ENCODE measurements at regions not wholly inside any gene's neighbourhood (a gene's known extent, or its start where the extent isn't known, plus 50 kb on each side); places are given as distances from the start of the nearest gene placed in this dataset.

- no peak for DNase-seq
These were observed 651.8 kb downstream of the C4orf33 start for GRCh38 chr4:129747756-129748155.

- no peak for DNase-seq
These were observed 653.0 kb downstream of the C4orf33 start for GRCh38 chr4:129748991-129749390.

DNA sequence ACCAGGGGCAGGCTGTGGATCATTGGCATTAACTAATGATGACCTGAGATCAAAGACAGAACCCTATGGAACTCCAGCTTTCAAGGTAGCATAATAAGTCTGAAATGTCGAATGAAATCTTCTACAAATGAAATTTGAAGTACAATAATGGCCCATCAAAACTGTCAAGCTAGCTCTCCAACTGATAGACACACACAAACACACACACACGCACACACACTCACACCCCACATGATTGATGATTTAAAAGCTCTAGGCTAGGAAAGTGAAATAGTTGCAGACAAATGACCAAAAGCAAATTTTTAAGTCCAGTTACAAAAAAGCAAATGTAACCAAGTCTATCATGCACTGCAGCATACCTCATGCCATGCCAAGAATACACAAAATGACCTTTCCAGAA, 655.7 kb downstream of the C4orf33 start:
- DNase-seq: no peak

GRCh38 chr4:129783596-129783995, 687.6 kb downstream of the C4orf33 start:
- no peak for DNase-seq

GRCh38 chr4:129788486-129788885, 692.5 kb downstream of the C4orf33 start:
- DNase-seq: peak; percentile 16

GRCh38 chr4:129804461-129804981, 708.6 kb downstream of the C4orf33 start:
- no peak for DNase-seq

DNA sequence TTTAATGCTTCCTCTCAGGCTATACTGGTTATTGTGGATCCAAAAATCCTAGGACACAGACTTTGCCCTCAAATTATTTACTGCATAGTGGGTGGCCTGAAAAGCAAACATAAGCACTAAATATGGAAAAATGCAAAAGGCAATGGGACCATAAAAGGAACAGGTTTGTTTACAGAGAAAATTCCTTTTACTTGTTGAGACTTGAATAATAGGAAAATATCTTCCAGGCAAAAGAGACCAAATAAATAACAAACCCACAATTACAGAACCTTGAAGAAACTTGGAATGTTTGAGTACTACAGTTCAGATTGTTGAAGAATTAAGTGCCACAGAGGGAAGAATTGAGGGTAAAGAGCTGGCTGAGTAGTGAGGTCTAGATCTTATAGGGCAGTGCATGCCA, 711.0 kb downstream of the C4orf33 start:
- no peak for DNase-seq

- DNase-seq: no peak
These were observed 712.3 kb downstream of the C4orf33 start for GRCh38 chr4:129808242-129808641.

DNA sequence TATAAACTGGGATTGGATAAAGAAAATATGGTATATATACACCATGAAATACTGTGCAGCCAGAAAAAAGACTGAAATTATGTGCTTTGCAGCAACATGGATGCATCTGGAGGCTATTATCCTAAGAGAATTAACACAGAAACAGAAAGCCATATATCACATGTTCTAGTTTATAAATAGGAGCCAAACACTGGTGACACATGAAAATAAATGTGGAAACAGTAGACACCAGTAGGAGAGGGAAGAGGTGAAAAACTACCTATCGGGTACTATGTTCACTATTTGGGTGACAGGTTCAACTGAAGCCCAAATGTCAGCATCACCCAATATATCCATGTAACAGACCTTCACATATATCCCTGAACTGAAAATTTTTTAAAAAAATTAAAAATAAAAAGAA, 725.1 kb downstream of the C4orf33 start:
- no peak for DNase-seq

DNA sequence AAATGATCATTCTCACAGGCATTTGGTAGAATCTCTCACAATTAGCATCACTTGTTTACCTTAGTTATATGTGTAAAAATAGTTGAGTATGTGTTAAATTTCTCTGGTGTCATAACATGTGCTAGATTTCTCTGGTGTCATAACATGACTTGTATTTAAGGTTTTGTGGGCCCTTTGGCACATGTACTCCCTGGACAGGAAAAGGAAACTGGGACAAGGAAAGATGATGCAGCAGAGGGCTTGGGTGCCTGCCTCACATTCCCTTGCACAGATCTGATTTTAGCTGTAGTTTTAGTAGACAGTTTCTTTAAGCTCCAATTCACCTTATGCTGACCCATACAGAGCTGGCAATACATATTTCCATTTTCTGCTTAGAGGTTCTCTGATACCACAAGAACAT, 726.0 kb downstream of the C4orf33 start:
- DNase-seq: no peak

DNA sequence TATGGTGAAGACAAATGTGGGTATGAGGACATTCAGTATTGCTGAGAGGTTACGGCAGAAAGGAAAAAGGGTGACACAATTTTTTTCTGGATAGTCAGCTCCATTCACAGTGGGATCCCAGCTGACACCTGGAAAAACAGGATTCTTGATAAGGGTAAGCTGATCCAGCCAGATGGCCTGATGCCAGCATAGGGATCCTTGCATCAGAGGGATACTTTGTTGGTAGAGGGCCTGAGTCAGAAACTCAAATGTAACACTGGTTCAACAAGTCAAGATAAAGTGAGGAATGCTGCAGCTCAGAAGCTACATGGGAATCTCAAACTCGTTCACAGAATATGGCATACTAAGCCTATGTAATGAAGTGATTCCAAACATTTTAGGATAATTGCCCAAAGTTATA, 726.7 kb downstream of the C4orf33 start:
- DNase-seq: peak; percentile 42

DNA sequence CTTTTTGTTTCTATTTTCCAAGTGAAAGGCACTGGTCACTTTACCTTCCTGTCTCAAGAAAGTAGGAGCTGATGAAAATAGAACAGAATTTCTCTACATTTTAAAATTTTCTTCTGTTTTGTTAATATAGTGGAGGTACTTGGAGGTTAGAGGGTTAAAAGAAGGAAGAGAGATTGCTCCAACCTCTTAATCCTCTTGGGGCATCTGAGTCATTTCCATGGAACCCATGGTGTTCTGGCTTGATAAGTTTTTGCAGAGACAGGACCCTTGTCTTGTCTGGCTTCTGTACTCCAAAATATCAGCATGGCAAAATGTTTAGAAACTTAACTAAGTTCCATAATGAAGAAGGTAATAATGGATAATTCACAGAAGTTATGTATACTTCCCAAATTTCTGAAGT, 727.2 kb downstream of the C4orf33 start:
- no peak for DNase-seq

DNA sequence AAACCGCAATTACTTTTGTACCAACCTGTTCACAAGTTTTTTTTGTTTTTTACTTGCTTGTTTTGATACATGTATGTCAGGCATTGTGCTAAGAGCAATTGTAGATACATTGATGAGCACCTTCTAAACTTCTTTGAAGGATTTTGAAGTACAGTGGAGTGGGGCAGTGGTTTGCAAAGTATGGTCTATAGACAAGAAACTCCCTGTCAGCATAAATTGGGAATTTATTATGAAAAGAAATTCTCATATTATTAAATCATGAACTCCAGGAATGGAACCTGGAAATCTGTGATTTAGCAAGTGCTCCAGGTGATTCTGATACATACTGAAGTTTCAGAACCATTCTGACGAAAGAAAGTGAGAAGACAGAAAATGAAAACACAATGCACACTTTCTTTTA, 733.4 kb downstream of the C4orf33 start:
- DNase-seq: no peak

GRCh38 chr4:129839687-129840086, 743.7 kb downstream of the C4orf33 start:
- no peak for DNase-seq

DNA sequence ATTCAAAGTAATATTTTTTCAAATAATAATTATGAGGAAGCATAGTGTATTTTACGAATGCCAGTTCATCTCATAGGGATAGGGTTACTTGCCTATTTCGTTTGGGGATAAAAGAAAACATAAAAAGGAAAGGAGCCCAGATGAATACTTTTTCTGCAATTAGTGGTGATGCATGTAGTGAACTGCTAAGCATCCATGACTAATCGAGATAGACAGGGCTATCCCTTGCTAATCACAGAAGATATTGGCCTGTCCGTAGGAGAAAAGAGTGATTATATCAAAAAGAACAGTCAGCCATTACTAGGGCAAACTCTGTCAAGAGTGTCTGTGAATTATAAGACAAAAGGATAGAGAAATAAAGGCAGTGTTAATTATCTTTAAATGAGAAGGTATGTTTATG, 746.1 kb downstream of the C4orf33 start:
- DNase-seq: no peak

- no peak for DNase-seq
These were observed 756.5 kb downstream of the C4orf33 start for GRCh38 chr4:129852434-129852833.

- peak; percentile 25 for DNase-seq
These were observed 757.9 kb downstream of the C4orf33 start for GRCh38 chr4:129853685-129854467.

DNA sequence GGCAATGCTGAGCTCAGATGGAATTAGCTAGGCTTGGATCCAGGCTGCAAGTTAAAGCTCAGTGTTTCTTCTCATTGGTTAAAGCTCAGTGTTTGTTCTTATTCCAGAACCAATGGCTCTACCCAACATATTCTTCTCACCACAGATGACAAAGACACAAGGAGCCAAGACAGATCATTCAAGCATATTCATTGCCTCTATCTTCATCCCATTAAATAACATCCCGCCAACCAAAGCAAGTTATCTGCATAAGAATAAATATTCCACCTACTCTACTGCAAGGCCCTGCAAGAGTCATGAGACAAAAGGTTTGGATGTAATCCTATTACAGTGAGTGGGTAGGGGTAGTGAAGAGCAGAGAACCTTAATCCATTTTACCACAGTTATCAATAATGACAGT, 766.5 kb downstream of the C4orf33 start:
- DNase-seq: no peak

GRCh38 chr4:129863206-129863605, 767.3 kb downstream of the C4orf33 start:
- DNase-seq: no peak

DNA sequence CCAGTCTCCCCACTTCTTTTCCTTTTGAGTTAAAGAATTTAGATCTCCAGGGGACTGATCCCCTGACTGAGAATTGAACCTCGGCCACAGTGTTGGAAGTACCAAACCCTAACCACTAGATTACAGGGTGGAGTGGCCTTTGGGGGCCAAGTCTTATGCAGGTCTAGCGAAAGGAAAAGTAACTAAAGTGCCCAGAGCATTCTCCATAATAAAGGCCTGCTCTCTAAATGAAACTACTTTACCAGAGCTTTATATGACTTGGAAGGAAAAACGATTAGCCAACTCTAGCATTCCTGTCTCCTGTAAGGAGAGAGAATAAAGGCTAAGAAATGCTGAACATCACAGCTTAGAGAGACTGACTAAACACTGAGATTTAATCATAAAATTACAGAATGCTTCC, 788.0 kb downstream of the C4orf33 start:
- DNase-seq: no peak

- no peak for DNase-seq
These were observed 801.2 kb downstream of the C4orf33 start for GRCh38 chr4:129897111-129897510.

DNA sequence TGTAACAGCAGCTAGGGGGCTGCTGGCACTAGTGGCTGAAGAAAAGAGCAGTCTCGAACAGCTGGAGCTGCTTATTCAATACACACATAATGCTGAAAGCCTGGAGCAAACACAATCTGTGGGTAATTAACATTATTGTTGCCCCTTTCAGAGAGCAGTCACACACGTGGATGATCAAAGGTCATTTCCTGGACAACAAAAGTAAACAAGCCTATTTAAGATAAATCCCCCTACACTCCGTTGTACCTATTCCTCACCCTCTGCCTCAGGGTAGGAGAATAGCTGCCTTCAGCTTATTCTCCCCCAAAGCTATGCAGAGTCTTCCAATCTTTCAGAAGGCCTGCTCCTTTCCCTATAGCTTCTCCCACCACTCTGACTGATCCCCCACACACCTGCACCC, 803.9 kb downstream of the C4orf33 start:
- DNase-seq: peak; percentile 17

GRCh38 chr4:129900430-129900953, 804.5 kb downstream of the C4orf33 start:
- DNase-seq: no peak

DNA sequence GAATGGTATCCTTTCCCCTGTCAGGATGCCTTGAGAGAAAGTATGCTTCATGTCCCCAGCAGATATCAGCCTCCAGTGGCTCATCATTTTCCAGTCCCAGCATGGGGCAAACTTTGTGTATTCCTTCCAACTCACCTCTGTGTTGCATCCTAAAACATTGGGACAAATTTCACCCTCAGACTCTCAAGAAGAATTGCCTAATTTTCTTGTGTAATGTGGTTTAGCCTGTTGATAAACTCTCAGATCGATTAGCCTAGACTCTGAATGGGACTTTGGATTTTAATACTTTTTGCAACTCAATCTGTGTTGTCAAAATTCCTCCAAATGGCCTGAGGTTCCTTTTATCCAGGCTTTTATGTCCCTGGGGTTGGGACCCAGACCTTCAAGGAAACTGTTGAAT, 805.3 kb downstream of the C4orf33 start:
- DNase-seq: no peak

- DNase-seq: no peak
These were observed 807.9 kb downstream of the C4orf33 start for GRCh38 chr4:129903861-129904260.

Measured in NCI-H146 (cell line).